Kidney (tissue), 13 donors: ENCODE measurements at regions not wholly inside any gene's neighbourhood (a gene's known extent, or its start where the extent isn't known, plus 50 kb on each side); places are given as distances from the start of the nearest gene placed in this dataset.

Source experiments
- DNase-seq, 5 donors: peaks; one replicate each; pipeline ENCODE4 v3.0.0-alpha.2; 2013 to 2020
- FAIRE-seq: peaks from 2 replicates; lab custom pipeline; 2012; peaks lifted over from hg19 to GRCh38; lab: Jason Lieb, UNC
- H3K27ac ChIP-seq, 2 donors: one replicate each; pipeline ENCODE4 v1.7.0; 2013; ENCODE audit warnings: low read depth in 2 of 2, low read length in 2 of 2, inconsistent platforms in 1 of 2
- H3K27me3 ChIP-seq: one replicate; pipeline ENCODE4 v1.7.1; 2013; ENCODE audit warnings: low read length, inconsistent platforms; ENCODE audit not compliant: control insufficient read depth, insufficient read depth
- H3K36me3 ChIP-seq, 3 donors: one replicate each; pipeline versions ENCODE4 v1.7.0 to v1.7.1; 2013; ENCODE audit warnings: low read length in 3 of 3, control low read depth in 1 of 3, inconsistent platforms in 1 of 3; ENCODE audit not compliant: insufficient read depth in 3 of 3, control insufficient read depth in 2 of 3
- H3K4me1 ChIP-seq, 3 donors: one replicate each; pipeline versions ENCODE4 v1.7.0 to v1.7.1; 2013; ENCODE audit warnings: low read length in 3 of 3, inconsistent platforms in 1 of 3, low read depth in 1 of 3; ENCODE audit not compliant: control insufficient read depth in 2 of 3, insufficient read depth in 2 of 3
- H3K4me3 ChIP-seq, 3 donors: one replicate each; pipeline versions ENCODE4 v1.7.0 to v1.8.1; 2013; ENCODE audit warnings: low read length in 3 of 3, control low read depth in 1 of 3, inconsistent platforms in 1 of 3
- H3K9ac ChIP-seq, 3 donors: one replicate each; pipeline versions ENCODE4 v1.7.0 to v1.7.1; 2013; ENCODE audit warnings: low read length in 3 of 3, control low read depth in 1 of 3, inconsistent platforms in 1 of 3
- H3K9me3 ChIP-seq, 3 donors: one replicate each; pipeline versions ENCODE4 v1.7.0 to v1.7.1; 2013; ENCODE audit warnings: low read length in 3 of 3, control low read depth in 1 of 3, inconsistent platforms in 1 of 3; ENCODE audit not compliant: control insufficient read depth in 2 of 3, insufficient read depth in 1 of 3
- intact Hi-C: fragments of 100-400 bp; cut with DNase I; formaldehyde crosslinking; loops from one replicate; pipeline ENCODE4 v1.11.1; 2022
- TF ChIP-seq, protein P1 (sequence below): IDR thresholded peaks from 3 replicates; pipeline ENCODE4 v1.5.1; 2012; ENCODE audit warnings: mild to moderate bottlenecking, moderate library complexity, borderline replicate concordance; ENCODE audit not compliant: insufficient read depth; ENCODE audit errors: extremely low read depth
- donor health status: control.
- donor health status: control.
- donor health status: control.
- donor health status: control.
- donor health status: control.
- donor health status: DM: yes; HTN: yes; CAD: no.
- donor health status: Normal renal cell carcinoma (clear cell type).

DNA sequence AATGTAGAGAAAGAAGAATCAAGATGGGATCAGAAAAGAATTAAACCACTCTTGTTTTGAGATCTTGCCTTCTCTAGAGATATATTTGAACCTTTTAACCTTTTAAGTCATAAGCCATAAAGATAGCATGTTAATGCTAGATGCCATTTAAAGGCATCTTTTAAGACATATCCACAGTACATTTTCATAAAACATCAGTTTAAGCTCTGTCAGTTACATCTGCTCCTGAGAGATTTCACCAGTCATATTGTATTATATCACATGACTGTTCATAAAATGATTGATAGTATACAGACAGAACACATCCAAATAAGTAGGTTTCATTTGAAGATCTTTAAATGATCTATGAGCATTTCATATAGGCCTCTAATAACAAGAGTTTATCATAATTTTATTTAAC, 1238.5 kb downstream of the SLC16A7 start:
- no peak for DNase-seq
- Histone ChIP-seq H3K4me3 (no peak overlapping the region), H3K9ac (no peak overlapping the region), H3K4me1 (no peaks in the 10 kb centered on the region), H3K27me3 (no peaks in the 10 kb centered on the region), H3K27ac (no peak overlapping the region), H3K9me3 (no peaks in the 10 kb centered on the region), H3K36me3 (no peaks in the 10 kb centered on the region)
- TF ChIP-seq, protein P1, sequence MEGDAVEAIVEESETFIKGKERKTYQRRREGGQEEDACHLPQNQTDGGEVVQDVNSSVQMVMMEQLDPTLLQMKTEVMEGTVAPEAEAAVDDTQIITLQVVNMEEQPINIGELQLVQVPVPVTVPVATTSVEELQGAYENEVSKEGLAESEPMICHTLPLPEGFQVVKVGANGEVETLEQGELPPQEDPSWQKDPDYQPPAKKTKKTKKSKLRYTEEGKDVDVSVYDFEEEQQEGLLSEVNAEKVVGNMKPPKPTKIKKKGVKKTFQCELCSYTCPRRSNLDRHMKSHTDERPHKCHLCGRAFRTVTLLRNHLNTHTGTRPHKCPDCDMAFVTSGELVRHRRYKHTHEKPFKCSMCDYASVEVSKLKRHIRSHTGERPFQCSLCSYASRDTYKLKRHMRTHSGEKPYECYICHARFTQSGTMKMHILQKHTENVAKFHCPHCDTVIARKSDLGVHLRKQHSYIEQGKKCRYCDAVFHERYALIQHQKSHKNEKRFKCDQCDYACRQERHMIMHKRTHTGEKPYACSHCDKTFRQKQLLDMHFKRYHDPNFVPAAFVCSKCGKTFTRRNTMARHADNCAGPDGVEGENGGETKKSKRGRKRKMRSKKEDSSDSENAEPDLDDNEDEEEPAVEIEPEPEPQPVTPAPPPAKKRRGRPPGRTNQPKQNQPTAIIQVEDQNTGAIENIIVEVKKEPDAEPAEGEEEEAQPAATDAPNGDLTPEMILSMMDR: no peak
- no peak for FAIRE-seq
- intact Hi-C loops: no loop called here

DNA sequence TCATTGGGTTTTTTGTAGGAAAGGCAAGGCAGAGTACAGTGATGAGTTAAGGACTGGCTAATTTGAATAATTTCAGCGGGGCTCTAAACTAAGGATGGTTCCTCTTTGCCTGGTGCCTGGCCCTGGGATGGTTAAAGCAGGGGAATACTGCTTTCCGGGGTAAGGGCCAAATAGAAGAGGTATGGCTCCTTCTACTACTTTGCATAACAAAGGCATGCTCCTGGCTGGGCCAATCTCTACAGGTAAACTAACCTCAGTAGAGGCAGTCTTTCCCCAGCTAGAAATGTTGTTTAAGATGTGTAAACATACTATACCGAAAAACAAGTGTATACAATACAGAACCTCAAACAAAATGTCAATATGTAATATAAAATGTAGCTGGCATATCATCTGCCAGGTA, 1239.0 kb downstream of the SLC16A7 start:
- DNase-seq: no peak
- H3K4me3 ChIP-seq: no peak overlapping the region
- TF ChIP-seq, protein P1: no peak
- no peak overlapping the region for H3K27ac ChIP-seq
- no peak overlapping the region for H3K9ac ChIP-seq
- H3K9me3 ChIP-seq: no peaks in the 10 kb centered on the region
- no peaks in the 10 kb centered on the region for H3K36me3 ChIP-seq
- no peaks in the 10 kb centered on the region for H3K27me3 ChIP-seq
- H3K4me1 ChIP-seq: no peaks in the 10 kb centered on the region
- intact Hi-C loops: no loop called here
- FAIRE-seq: no peak

DNA sequence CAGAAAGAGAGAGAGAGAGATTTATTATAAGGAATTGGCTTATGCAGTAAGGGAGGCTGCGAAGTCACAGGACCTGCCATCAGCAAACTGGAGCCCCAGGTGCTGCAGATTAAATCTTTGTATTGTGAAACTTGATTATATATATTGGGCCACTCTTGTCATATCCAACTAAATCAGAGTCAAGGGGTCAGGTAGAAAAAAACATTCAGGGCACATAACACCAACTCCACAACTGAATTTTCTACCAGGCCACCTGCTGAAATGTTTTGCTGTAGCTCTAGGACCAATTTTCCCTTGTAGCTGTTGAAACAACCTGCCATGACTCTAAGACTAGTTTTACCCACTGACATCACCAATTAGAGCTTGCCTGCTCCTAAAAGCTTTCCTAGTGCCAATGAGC, 1240.8 kb downstream of the SLC16A7 start:
- Histone ChIP-seq H3K9ac (no peak overlapping the region), H3K4me1 (no peaks in the 10 kb centered on the region), H3K36me3 (no peaks in the 10 kb centered on the region), H3K4me3 (no peak overlapping the region), H3K27ac (no peak overlapping the region), H3K27me3 (no peaks in the 10 kb centered on the region), H3K9me3 (no peaks in the 10 kb centered on the region)
- intact Hi-C loops: no loop called here
- DNase-seq: no peak
- TF ChIP-seq, protein P1: no peak
- no peak for FAIRE-seq

DNA sequence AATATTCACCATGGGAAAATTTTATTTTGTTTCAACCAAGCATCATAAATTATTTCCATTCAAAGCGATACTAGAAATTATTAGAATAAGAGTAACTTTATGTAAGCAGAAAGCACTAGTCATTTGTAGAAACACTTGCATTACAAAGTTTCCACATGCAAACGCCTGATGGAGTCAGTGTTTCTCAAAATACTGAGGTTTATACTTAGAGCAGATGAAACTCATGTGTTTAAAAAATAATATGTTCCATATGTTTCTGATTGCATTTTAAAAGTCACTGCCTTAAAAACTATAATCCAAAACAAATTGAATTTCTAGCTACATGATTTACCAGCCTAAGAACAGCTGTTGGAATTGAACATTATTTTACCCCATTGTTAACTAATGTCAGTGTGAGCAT, 1246.4 kb downstream of the SLC16A7 start:
- intact Hi-C loops: no loop called here
- Histone ChIP-seq H3K4me1 (no peaks in the 10 kb centered on the region), H3K4me3 (no peak overlapping the region), H3K27me3 (no peaks in the 10 kb centered on the region), H3K36me3 (no peaks in the 10 kb centered on the region), H3K9me3 (no peaks in the 10 kb centered on the region), H3K27ac (no peak overlapping the region), H3K9ac (no peak overlapping the region)
- TF ChIP-seq, protein P1: no peak
- DNase-seq: no peak
- FAIRE-seq: no peak
